AG09309 (cell line): ENCODE measurements at regions not wholly inside any gene's neighbourhood (a gene's known extent, or its start where the extent isn't known, plus 50 kb on each side); places are given as distances from the start of the nearest gene placed in this dataset.

Experiments used
- DNase-seq: peaks from one replicate; pipeline ENCODE4 v3.0.0-alpha.2; 2010; ENCODE audit warnings: low read depth
- H3K4me3 ChIP-seq: 2 replicates; pipeline ENCODE4 v1.5.1; 2011; ENCODE audit warnings: mild to moderate bottlenecking, low read depth, low read length, moderate library complexity; ENCODE audit not compliant: control insufficient read depth
- CTCF ChIP-seq: IDR thresholded peaks from 2 replicates; pipeline ENCODE4 v1.5.1; 2011; ENCODE audit warnings: mild to moderate bottlenecking, low read depth, low read length, inconsistent platforms; ENCODE audit not compliant: insufficient read depth, control insufficient read depth; ENCODE audit errors: missing control alignments

- no peak for DNase-seq
- TF ChIP-seq CTCF = no peak
- H3K4me3 ChIP-seq = no peak overlapping the region
These were observed 61.3 kb upstream of the UCN3 start for GRCh38 chr10:5303504-5303903.

- H3K4me3 ChIP-seq = no peak overlapping the region
- TF ChIP-seq CTCF = peak; percentile 70
- peak; percentile 64 for DNase-seq
These were observed 59.4 kb upstream of the UCN3 start for GRCh38 chr10:5305374-5305773.

- no peak for DNase-seq
- no peak for TF ChIP-seq CTCF
- no peak overlapping the region for H3K4me3 ChIP-seq
These were observed 53.9 kb upstream of the UCN3 start for GRCh38 chr10:5310914-5311313.

GRCh38 chr10:5311617-5312016, 53.1 kb upstream of the UCN3 start:
- DNase-seq = no peak
- no peak for TF ChIP-seq CTCF
- no peak overlapping the region for H3K4me3 ChIP-seq

- no peak for TF ChIP-seq CTCF
- DNase-seq = no peak
- no peak overlapping the region for H3K4me3 ChIP-seq
These were observed 49.9 kb upstream of the UCN3 start for GRCh38 chr10:5314840-5315239.
